NCI-H524 treated with DMSO at 0.1 percent for 48 hours (cell line): ENCODE measurements at regions not wholly inside any gene's neighbourhood (a gene's known extent, or its start where the extent isn't known, plus 50 kb on each side); places are given as distances from the start of the nearest gene placed in this dataset.
"Not testable (repeated sequence)": the region's sequence is repeated elsewhere in the genome, so short reads cannot be mapped to it uniquely, and the experiment has no call there.

Experiments
- DNase-seq: peaks from one replicate; lab custom pipeline; 2025; lab: John Stamatoyannopoulos, UW

GRCh38 chr3:101950510-101950909 is 101.2 kb downstream of the NFKBIZ start:
- no peak for DNase-seq

GRCh38 chr3:101950985-101951733 is 101.8 kb downstream of the NFKBIZ start:
- DNase-seq, result no peak

GRCh38 chr3:101954361-101954760 is 105.0 kb downstream of the NFKBIZ start:
- no peak for DNase-seq

- no peak for DNase-seq
Measured at GRCh38 chr3:101954936-101955335, 105.6 kb downstream of the NFKBIZ start.

- no peak for DNase-seq
Measured at GRCh38 chr3:101962055-101962454, 112.7 kb downstream of the NFKBIZ start.

- no peak for DNase-seq
Measured at GRCh38 chr3:101963902-101964362, 114.6 kb downstream of the NFKBIZ start.

GRCh38 chr3:101964861-101965260 is 115.5 kb downstream of the NFKBIZ start:
- DNase-seq, result no peak

GRCh38 chr3:101966226-101966625 is 116.9 kb downstream of the NFKBIZ start:
- DNase-seq, result no peak

- DNase-seq, result no peak
Measured at GRCh38 chr3:101970212-101970611, 120.9 kb downstream of the NFKBIZ start.

- no peak for DNase-seq
Measured at GRCh38 chr3:101970905-101971304, 121.6 kb downstream of the NFKBIZ start.

- no peak for DNase-seq
Measured at GRCh38 chr3:101972430-101973162, 123.3 kb downstream of the NFKBIZ start.

GRCh38 chr3:101973163-101973505 is 123.8 kb downstream of the NFKBIZ start:
- no peak for DNase-seq

GRCh38 chr3:101975415-101975814 is 126.1 kb downstream of the NFKBIZ start:
- DNase-seq, result not testable (repeated sequence)

- DNase-seq, result no peak
Measured at GRCh38 chr3:101976473-101976872, 127.2 kb downstream of the NFKBIZ start.

- DNase-seq, result no peak
Measured at GRCh38 chr3:101978348-101978747, 129.0 kb downstream of the NFKBIZ start.

- DNase-seq, result no peak
Measured at GRCh38 chr3:101979033-101979432, 129.7 kb downstream of the NFKBIZ start.

- no peak for DNase-seq
Measured at GRCh38 chr3:101984356-101984755, 135.0 kb downstream of the NFKBIZ start.

- no peak for DNase-seq
Measured at GRCh38 chr3:101988596-101988995, 139.3 kb downstream of the NFKBIZ start.

GRCh38 chr3:101989578-101990200 is 140.4 kb downstream of the NFKBIZ start:
- no peak for DNase-seq

GRCh38 chr3:101992863-101993262 is 143.5 kb downstream of the NFKBIZ start:
- DNase-seq, result no peak

GRCh38 chr3:101994386-101994785 is 145.1 kb downstream of the NFKBIZ start:
- no peak for DNase-seq

GRCh38 chr3:101995371-101996046 is 146.2 kb downstream of the NFKBIZ start:
- no peak for DNase-seq
